Astrocyte (in vitro differentiated cells and primary cell): ENCODE measurements at regions not wholly inside any gene's neighbourhood (a gene's known extent, or its start where the extent isn't known, plus 50 kb on each side); places are given as distances from the start of the nearest gene placed in this dataset.

ENCODE experiments used
- DNase-seq: peaks from one replicate; pipeline ENCODE4 v3.0.0-alpha.2; 2010; ENCODE audit warnings: low read depth
- FAIRE-seq: peaks from 2 replicates; lab custom pipeline; 2011; peaks lifted over from hg19 to GRCh38; lab: Jason Lieb, UNC
- H2AFZ ChIP-seq: 2 replicates; pipeline ENCODE4 v1.6.0; 2012; ENCODE audit warnings: low read depth, low read length, inconsistent platforms
- H3K27ac ChIP-seq: 2 replicates; pipeline ENCODE4 v1.5.1; 2011; ENCODE audit warnings: low read depth, low read length, inconsistent platforms
- H3K27me3 ChIP-seq: 2 replicates; pipeline ENCODE4 v1.6.0; 2011; ENCODE audit warnings: low read length, inconsistent platforms; ENCODE audit not compliant: insufficient read depth
- H3K36me3 ChIP-seq: 2 replicates; pipeline ENCODE4 v1.5.1; 2011; ENCODE audit warnings: low read length, inconsistent platforms; ENCODE audit not compliant: insufficient read depth
- H3K4me1 ChIP-seq: 2 replicates; pipeline ENCODE4 v1.5.1; 2011; ENCODE audit warnings: low read length, inconsistent platforms; ENCODE audit not compliant: insufficient read depth
- H3K4me2 ChIP-seq: 2 replicates; pipeline ENCODE4 v1.6.0; 2012; ENCODE audit warnings: low read length, inconsistent platforms
- H3K4me3 ChIP-seq: 2 replicates; pipeline ENCODE4 v1.5.1; 2011; ENCODE audit warnings: low read depth, mild to moderate bottlenecking, low read length, inconsistent platforms; ENCODE audit not compliant: insufficient read depth
- H3K79me2 ChIP-seq: 2 replicates; pipeline ENCODE4 v1.6.0; 2012; ENCODE audit warnings: mild to moderate bottlenecking, low read length, inconsistent platforms; ENCODE audit not compliant: insufficient read depth
- H3K9ac ChIP-seq: 2 replicates; pipeline ENCODE4 v1.6.0; 2012; ENCODE audit warnings: mild to moderate bottlenecking, low read length, inconsistent platforms
- H3K9me3 ChIP-seq: 2 replicates; pipeline ENCODE4 v1.5.1; 2012; ENCODE audit warnings: low read depth, mild to moderate bottlenecking, low read length, inconsistent platforms; ENCODE audit not compliant: insufficient read depth
- H4K20me1 ChIP-seq: 2 replicates; pipeline ENCODE4 v1.6.0; 2012; ENCODE audit warnings: low read length, inconsistent platforms; ENCODE audit not compliant: insufficient read depth
- H3K27ac Mint-ChIP-seq: one replicate; pipeline ENCODE4 v1.8.0; 2021; ENCODE audit warnings: mild to moderate bottlenecking, mixed read lengths; ENCODE audit not compliant: unreplicated experiment
- H3K27me3 Mint-ChIP-seq: one replicate; pipeline ENCODE4 v1.8.0; 2021; ENCODE audit warnings: low read depth, mixed read lengths; ENCODE audit not compliant: unreplicated experiment
- H3K36me3 Mint-ChIP-seq: one replicate; pipeline ENCODE4 v1.8.0; 2021; ENCODE audit warnings: low read depth, mixed read lengths; ENCODE audit not compliant: unreplicated experiment
- H3K4me1 Mint-ChIP-seq: one replicate; pipeline ENCODE4 v1.8.0; 2021; ENCODE audit warnings: low read depth, mixed read lengths; ENCODE audit not compliant: unreplicated experiment
- H3K4me3 Mint-ChIP-seq: one replicate; pipeline ENCODE4 v1.8.0; 2021; ENCODE audit warnings: mild to moderate bottlenecking, moderate library complexity, mixed read lengths; ENCODE audit not compliant: unreplicated experiment
- H3K9me3 Mint-ChIP-seq: one replicate; pipeline ENCODE4 v1.8.0; 2021; ENCODE audit warnings: mild to moderate bottlenecking, mixed read lengths; ENCODE audit not compliant: unreplicated experiment
- CTCF ChIP-seq: IDR thresholded peaks from 2 replicates; pipeline ENCODE4 v1.5.1; 2011; ENCODE audit warnings: low read depth, mild to moderate bottlenecking, inconsistent platforms, low read length, moderate library complexity; ENCODE audit not compliant: insufficient read depth
- EZH2 ChIP-seq: IDR thresholded peaks from 2 replicates; pipeline ENCODE4 v1.6.1; 2012; ENCODE audit warnings: mild to moderate bottlenecking, low read length, inconsistent platforms; ENCODE audit not compliant: insufficient read depth

GRCh38 chr6:4371207-4371921 lies 236.0 kb upstream of the ECI2 start:
- peak overlapping the region; percentile 83 for H3K27ac Mint-ChIP-seq
- Histone ChIP-seq H3K79me2 (no peaks in the 10 kb centered on the region), H3K9me3 (no peaks in the 10 kb centered on the region), H2AFZ (peak overlapping the region; percentile 20), H3K9ac (peak overlapping the region; percentile 29), H3K27me3 (no peaks in the 10 kb centered on the region), H3K4me1 (peaks cover 29% of the 10 kb centered on the region), H3K27ac (peak overlapping the region; percentile 76), H3K4me2 (peak overlapping the region; percentile 39), H3K4me3 (no peak overlapping the region), H3K36me3 (no peaks in the 10 kb centered on the region), H4K20me1 (no peaks in the 10 kb centered on the region)
- H3K4me3 Mint-ChIP-seq, result no peak overlapping the region
- no peaks in the 10 kb centered on the region for H3K9me3 Mint-ChIP-seq
- peaks cover 3% of the 10 kb centered on the region for H3K27me3 Mint-ChIP-seq
- peaks cover 42% of the 10 kb centered on the region for H3K4me1 Mint-ChIP-seq
- FAIRE-seq (peak; percentile 73), DNase-seq (peak; percentile 87)
- no peak for TF ChIP-seq EZH2
- TF ChIP-seq CTCF, result no peak
- no peaks in the 10 kb centered on the region for H3K36me3 Mint-ChIP-seq

- peak; percentile 39 for FAIRE-seq
- Histone ChIP-seq H3K27ac (peak overlapping the region; percentile 87), H2AFZ (no peak overlapping the region), H4K20me1 (no peaks in the 10 kb centered on the region), H3K27me3 (no peaks in the 10 kb centered on the region), H3K4me2 (peak overlapping the region; percentile 83), H3K9me3 (no peaks in the 10 kb centered on the region), H3K79me2 (no peaks in the 10 kb centered on the region), H3K4me1 (peaks cover 29% of the 10 kb centered on the region), H3K36me3 (no peaks in the 10 kb centered on the region), H3K9ac (peak overlapping the region; percentile 77), H3K4me3 (peak overlapping the region; percentile 8)
- H3K4me1 Mint-ChIP-seq, result peaks cover 42% of the 10 kb centered on the region
- H3K27me3 Mint-ChIP-seq, result no peaks in the 10 kb centered on the region
- no peaks in the 10 kb centered on the region for H3K36me3 Mint-ChIP-seq
- H3K27ac Mint-ChIP-seq, result peak overlapping the region; percentile 96
- peak overlapping the region; percentile 42 for H3K4me3 Mint-ChIP-seq
- TF ChIP-seq EZH2, result no peak
- TF ChIP-seq CTCF, result no peak
- DNase-seq, result peak; percentile 98
- H3K9me3 Mint-ChIP-seq, result no peaks in the 10 kb centered on the region
Observed at GRCh38 chr6:4370066-4370465, 234.7 kb upstream of the ECI2 start.

GRCh38 chr6:4369616-4370015 lies 234.2 kb upstream of the ECI2 start:
- H3K9me3 Mint-ChIP-seq, result no peaks in the 10 kb centered on the region
- no peaks in the 10 kb centered on the region for H3K27me3 ChIP-seq

More at GRCh38 chr6:4369616-4370015, 234.2 kb upstream of the ECI2 start:
- Histone ChIP-seq H2AFZ (peak overlapping the region; percentile 44), H3K36me3 (no peaks in the 10 kb centered on the region), H3K4me3 (peak overlapping the region; percentile 8), H4K20me1 (no peaks in the 10 kb centered on the region), H3K9me3 (no peaks in the 10 kb centered on the region), H3K4me1 (peaks cover 29% of the 10 kb centered on the region), H3K79me2 (no peaks in the 10 kb centered on the region), H3K9ac (peak overlapping the region; percentile 77), H3K27ac (peak overlapping the region; percentile 87), H3K4me2 (peak overlapping the region; percentile 83)
- Mint-ChIP-seq H3K4me1 (peaks cover 42% of the 10 kb centered on the region), H3K27me3 (no peaks in the 10 kb centered on the region), H3K36me3 (no peaks in the 10 kb centered on the region), H3K27ac (peak overlapping the region; percentile 96), H3K4me3 (peak overlapping the region; percentile 42)
- TF ChIP-seq CTCF (no peak), EZH2 (no peak)
- DNase-seq (peak; percentile 79), FAIRE-seq (peak; percentile 9)
